ENCODE measurements at regions not wholly inside any gene's neighbourhood (a gene's known extent, or its start where the extent isn't known, plus 50 kb on each side); places are given as distances from the start of the nearest gene placed in this dataset.

GRCh38 chr1:185581020-185581419, 153.2 kb upstream of the HMCN1 start:
- DNase-seq (ENCODE audit: low read depth in 2 of 2), result no peak

GRCh38 chr1:185578293-185578692, 155.9 kb upstream of the HMCN1 start:
- no peak for DNase-seq (ENCODE audit: low read depth in 2 of 2)

GRCh38 chr1:185574139-185574875, 159.9 kb upstream of the HMCN1 start:
- no peak for DNase-seq (ENCODE audit: low read depth in 2 of 2)

GRCh38 chr1:185573677-185574076, 160.5 kb upstream of the HMCN1 start:
- no peak for DNase-seq (ENCODE audit: low read depth in 2 of 2)

GRCh38 chr1:185573162-185573561, 161.0 kb upstream of the HMCN1 start:
- no peak for DNase-seq (ENCODE audit: low read depth in 2 of 2)

GRCh38 chr1:185570962-185571361, 163.2 kb upstream of the HMCN1 start:
- DNase-seq (ENCODE audit: low read depth in 2 of 2), result no peak

GRCh38 chr1:185568155-185569123, 165.8 kb upstream of the HMCN1 start:
- no peak for DNase-seq (ENCODE audit: low read depth in 2 of 2)

GRCh38 chr1:185567440-185567839, 166.8 kb upstream of the HMCN1 start:
- DNase-seq (ENCODE audit: low read depth in 2 of 2), result no peak

- DNase-seq (ENCODE audit: low read depth in 2 of 2), result peak; percentile 19 to 35
Measured at GRCh38 chr1:185566995-185567394, 167.2 kb upstream of the HMCN1 start.

GRCh38 chr1:185565302-185565701, 168.9 kb upstream of the HMCN1 start:
- no peak for DNase-seq (ENCODE audit: low read depth in 2 of 2)

GRCh38 chr1:185564816-185565215, 169.4 kb upstream of the HMCN1 start:
- DNase-seq (ENCODE audit: low read depth in 2 of 2), result no peak

GRCh38 chr1:185562461-185563359, 171.5 kb upstream of the HMCN1 start:
- DNase-seq (ENCODE audit: low read depth in 2 of 2), result no peak

GRCh38 chr1:185561629-185562028, 172.6 kb upstream of the HMCN1 start:
- no peak for DNase-seq (ENCODE audit: low read depth in 2 of 2)

- no peak for DNase-seq (ENCODE audit: low read depth in 2 of 2)
Measured at GRCh38 chr1:185560760-185561159, 173.4 kb upstream of the HMCN1 start.

GRCh38 chr1:185559684-185560331, 174.4 kb upstream of the HMCN1 start:
- peak; percentile 17 to 21 for DNase-seq (ENCODE audit: low read depth in 2 of 2)

- no peak for DNase-seq (ENCODE audit: low read depth in 2 of 2)
Measured at GRCh38 chr1:185559151-185559550, 175.0 kb upstream of the HMCN1 start.

- DNase-seq (ENCODE audit: low read depth in 2 of 2), result no peak
Measured at GRCh38 chr1:185556561-185556960, 177.6 kb upstream of the HMCN1 start.

GRCh38 chr1:185555743-185556142, 178.4 kb upstream of the HMCN1 start:
- no peak for DNase-seq (ENCODE audit: low read depth in 2 of 2)

- DNase-seq (ENCODE audit: low read depth in 2 of 2), result no peak
Measured at GRCh38 chr1:185551008-185551407, 183.2 kb upstream of the HMCN1 start.

- no peak for DNase-seq (ENCODE audit: low read depth in 2 of 2)
Measured at GRCh38 chr1:185549906-185550305, 184.3 kb upstream of the HMCN1 start.

GRCh38 chr1:185546029-185546428, 188.2 kb upstream of the HMCN1 start:
- DNase-seq (ENCODE audit: low read depth in 2 of 2), result no peak

All from stimulated activated CD8-positive, alpha-beta memory T cell treated with anti-CD3 and anti-CD28 coated beads, Interleukin-7, amount 100 ng/mL, for 4 hours (primary cell).